ENCODE measurements at regions not wholly inside any gene's neighbourhood (a gene's known extent, or its start where the extent isn't known, plus 50 kb on each side); places are given as distances from the start of the nearest gene placed in this dataset.

DNA sequence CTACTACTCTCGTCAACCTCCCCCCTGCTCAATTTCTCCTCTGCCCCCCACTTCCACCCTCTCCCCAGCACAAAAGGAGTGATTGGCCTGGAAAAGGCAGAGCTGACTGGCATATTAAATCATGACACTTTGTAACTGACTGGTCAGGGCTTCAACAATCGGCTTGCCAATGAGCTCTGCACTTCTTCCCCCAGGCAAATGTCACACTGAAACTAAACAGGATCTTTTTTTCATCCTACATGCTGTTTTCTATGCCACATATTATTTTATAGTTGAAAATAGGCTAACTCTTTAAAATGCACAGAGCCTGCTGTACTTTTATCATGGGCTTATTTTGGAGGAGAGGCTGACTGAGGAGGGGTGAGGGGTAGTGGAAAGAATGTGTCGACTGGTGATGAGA, 295.2 kb downstream of the TCF7L2 start:
- TF ChIP-seq, protein P1, sequence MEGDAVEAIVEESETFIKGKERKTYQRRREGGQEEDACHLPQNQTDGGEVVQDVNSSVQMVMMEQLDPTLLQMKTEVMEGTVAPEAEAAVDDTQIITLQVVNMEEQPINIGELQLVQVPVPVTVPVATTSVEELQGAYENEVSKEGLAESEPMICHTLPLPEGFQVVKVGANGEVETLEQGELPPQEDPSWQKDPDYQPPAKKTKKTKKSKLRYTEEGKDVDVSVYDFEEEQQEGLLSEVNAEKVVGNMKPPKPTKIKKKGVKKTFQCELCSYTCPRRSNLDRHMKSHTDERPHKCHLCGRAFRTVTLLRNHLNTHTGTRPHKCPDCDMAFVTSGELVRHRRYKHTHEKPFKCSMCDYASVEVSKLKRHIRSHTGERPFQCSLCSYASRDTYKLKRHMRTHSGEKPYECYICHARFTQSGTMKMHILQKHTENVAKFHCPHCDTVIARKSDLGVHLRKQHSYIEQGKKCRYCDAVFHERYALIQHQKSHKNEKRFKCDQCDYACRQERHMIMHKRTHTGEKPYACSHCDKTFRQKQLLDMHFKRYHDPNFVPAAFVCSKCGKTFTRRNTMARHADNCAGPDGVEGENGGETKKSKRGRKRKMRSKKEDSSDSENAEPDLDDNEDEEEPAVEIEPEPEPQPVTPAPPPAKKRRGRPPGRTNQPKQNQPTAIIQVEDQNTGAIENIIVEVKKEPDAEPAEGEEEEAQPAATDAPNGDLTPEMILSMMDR (conservative IDR thresholded peaks at IDR 0.05; ENCODE audit: control insufficient read depth, insufficient read depth, low read depth, low read length): no peak
- DNase-seq (ENCODE audit: low read depth): no peak
- no peak overlapping the region for H3K4me3 ChIP-seq (ENCODE audit: control insufficient read depth, low read depth, low read length)

- TF ChIP-seq, protein P1 (conservative IDR thresholded peaks at IDR 0.05; ENCODE audit: control insufficient read depth, insufficient read depth, low read depth, low read length): no peak
- no peak for DNase-seq (ENCODE audit: low read depth)
- no peak overlapping the region for H3K4me3 ChIP-seq (ENCODE audit: control insufficient read depth, low read depth, low read length)
Measured at GRCh38 chr10:113247050-113247449, 297.0 kb downstream of the TCF7L2 start.

- DNase-seq (ENCODE audit: low read depth): no peak
- TF ChIP-seq, protein P1 (conservative IDR thresholded peaks at IDR 0.05; ENCODE audit: control insufficient read depth, insufficient read depth, low read depth, low read length): no peak
- no peak overlapping the region for H3K4me3 ChIP-seq (ENCODE audit: control insufficient read depth, low read depth, low read length)
Measured at GRCh38 chr10:113252650-113253618, 299.9 kb upstream of the HABP2 start.

- TF ChIP-seq, protein P1 (conservative IDR thresholded peaks at IDR 0.05; ENCODE audit: control insufficient read depth, insufficient read depth, low read depth, low read length): no peak
- DNase-seq (ENCODE audit: low read depth): no peak
- H3K4me3 ChIP-seq (ENCODE audit: control insufficient read depth, low read depth, low read length): no peak overlapping the region
Measured at GRCh38 chr10:113259576-113260226, 293.2 kb upstream of the HABP2 start.

GRCh38 chr10:113261161-113261560, 291.7 kb upstream of the HABP2 start:
- TF ChIP-seq, protein P1 (conservative IDR thresholded peaks at IDR 0.05; ENCODE audit: control insufficient read depth, insufficient read depth, low read depth, low read length): no peak
- H3K4me3 ChIP-seq (ENCODE audit: control insufficient read depth, low read depth, low read length): no peak overlapping the region
- DNase-seq (ENCODE audit: low read depth): no peak

DNA sequence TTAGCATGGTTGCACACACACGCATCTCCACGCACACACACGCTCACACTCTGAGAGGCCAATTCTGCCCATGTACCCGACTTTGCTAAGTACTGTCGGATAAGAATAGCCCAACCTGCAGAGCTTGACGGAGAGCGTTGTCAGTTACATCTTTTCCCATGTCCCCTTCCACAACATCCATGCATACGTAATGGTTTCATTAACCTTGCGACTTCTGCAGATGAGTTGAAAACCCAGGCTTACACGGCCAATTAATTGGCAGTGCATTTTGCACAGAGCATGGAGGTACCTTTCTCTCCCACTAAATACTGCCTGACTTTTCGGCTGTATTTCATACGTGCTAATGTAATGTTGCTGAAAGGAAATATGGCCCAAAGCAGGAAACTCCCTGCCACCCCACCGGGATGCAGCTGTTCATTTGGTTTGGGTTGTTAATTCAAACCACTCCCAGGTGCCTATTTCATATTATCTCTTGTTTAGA, 291.2 kb upstream of the HABP2 start:
- H3K4me3 ChIP-seq (ENCODE audit: control insufficient read depth, low read depth, low read length): no peak overlapping the region
- no peak for DNase-seq (ENCODE audit: low read depth)
- TF ChIP-seq, protein P1 (conservative IDR thresholded peaks at IDR 0.05; ENCODE audit: control insufficient read depth, insufficient read depth, low read depth, low read length): no peak

All from fibroblast of mammary gland (primary cell).